H1 (cell line): ENCODE measurements at regions not wholly inside any gene's neighbourhood (a gene's known extent, or its start where the extent isn't known, plus 50 kb on each side); places are given as distances from the start of the nearest gene placed in this dataset.

Experiments
- CTCF ChIA-PET: fragments of 300-600 bp; sonication (Branson Sonifier 250); formaldehyde crosslinking; loops from one replicate; lab custom pipeline; 2021; ENCODE audit not compliant: partially characterized antibody; lab: Charles Lee
- POLR2A ChIA-PET: fragments of 300-600 bp; sonication (Branson Sonifier 250); formaldehyde crosslinking; loops from one replicate; lab custom pipeline; 2021; ENCODE audit warnings: inconsistent platforms; ENCODE audit not compliant: partially characterized antibody; lab: Charles Lee
- DNase-seq, 2 experiments: peaks; one replicate each; pipeline versions ENCODE4 v3.0.0 to v3.0.0-alpha.2; 2010 to 2022; ENCODE audit warnings: low spot score in 2 of 2, low read depth in 1 of 2, mixed read lengths in 1 of 2
- FAIRE-seq: peaks from 2 replicates; lab custom pipeline; 2011; peaks lifted over from hg19 to GRCh38; lab: Jason Lieb, UNC
- H2AFZ ChIP-seq: 2 replicates; pipeline ENCODE4 v1.8.1; 2012; ENCODE audit warnings: low read length, inconsistent platforms
- H2AK5ac ChIP-seq: 2 replicates; pipeline ENCODE4 v1.6.1; 2013; ENCODE audit warnings: low read depth, low read length
- H2BK120ac ChIP-seq: replicated peaks from 2 replicates; pipeline ENCODE3; 2013; ENCODE audit warnings: low read depth, low read length, inconsistent platforms
- H2BK12ac ChIP-seq: 2 replicates; pipeline ENCODE4 v1.6.1; 2013; ENCODE audit warnings: low read depth, low read length
- H2BK15ac ChIP-seq: 2 replicates; pipeline ENCODE4 v1.6.1; 2013; ENCODE audit warnings: low read length
- H2BK20ac ChIP-seq: 2 replicates; pipeline ENCODE4 v1.6.1; 2013; ENCODE audit warnings: low read length
- H2BK5ac ChIP-seq: 2 replicates; pipeline ENCODE4 v1.6.1; 2013; ENCODE audit warnings: low read depth, low read length
- H3K14ac ChIP-seq: 2 replicates; pipeline ENCODE4 v1.6.1; 2013; ENCODE audit warnings: inconsistent platforms; ENCODE audit not compliant: insufficient read length
- H3K18ac ChIP-seq: 2 replicates; pipeline ENCODE4 v1.6.1; 2013; ENCODE audit warnings: low read length; ENCODE audit errors: extremely low read depth
- H3K23ac ChIP-seq: 2 replicates; pipeline ENCODE4 v1.6.1; 2013; ENCODE audit warnings: inconsistent platforms; ENCODE audit not compliant: insufficient read length
- H3K23me2 ChIP-seq: 2 replicates; pipeline ENCODE4 v1.6.1; 2013; ENCODE audit warnings: low read depth, low read length
- H3K27ac ChIP-seq: 2 replicates; pipeline ENCODE4 v1.6.1; 2011; ENCODE audit warnings: low read depth, low read length, inconsistent platforms
- H3K27me3 ChIP-seq, 4 experiments: replicated peaks in 1 of 4; 1 replicate in 1 of 4; 2 replicates in 3 of 4; pipeline versions ENCODE4 v1.6.1 to v1.8.1; 2011 to 2013; ENCODE audit warnings: low read length in 3 of 4, mild to moderate bottlenecking in 3 of 4, inconsistent platforms in 2 of 4, mixed read lengths in 2 of 4, moderate library complexity in 1 of 4; ENCODE audit not compliant: control insufficient read depth in 3 of 4, insufficient read depth in 3 of 4; ENCODE audit errors: extremely low read depth in 1 of 4
- H3K36me3 ChIP-seq, 4 experiments: 2 replicates each; pipeline versions ENCODE4 v1.6.1 to v1.8.1; 2011 to 2013; ENCODE audit warnings: mild to moderate bottlenecking in 4 of 4, low read length in 3 of 4, moderate library complexity in 2 of 4, control low read depth in 1 of 4, inconsistent platforms in 1 of 4; ENCODE audit not compliant: insufficient read depth in 4 of 4, control insufficient read depth in 2 of 4
- H3K4ac ChIP-seq: replicated peaks from 2 replicates; pipeline ENCODE3; 2013; ENCODE audit warnings: low read length, low read depth, mixed read lengths, inconsistent platforms; ENCODE audit not compliant: insufficient read length
- H3K4me1 ChIP-seq, 4 experiments: replicated peaks in 1 of 4; 1 replicate in 1 of 4; 2 replicates in 3 of 4; pipeline versions ENCODE4 v1.6.1 to v1.8.1; 2011 to 2013; ENCODE audit warnings: low read length in 3 of 4, inconsistent platforms in 2 of 4, mixed read lengths in 1 of 4; ENCODE audit not compliant: insufficient read depth in 4 of 4, control insufficient read depth in 3 of 4
- H3K4me2 ChIP-seq, 2 experiments: 2 replicates each; pipeline versions ENCODE4 v1.6.1 to v1.8.1; 2011 to 2013; ENCODE audit warnings: low read depth in 2 of 2, low read length in 2 of 2, control low read depth in 1 of 2, inconsistent platforms in 1 of 2, mild to moderate bottlenecking in 1 of 2; ENCODE audit not compliant: insufficient read depth in 1 of 2
- H3K4me3 ChIP-seq, 4 experiments: fragments of 200-600, 300-600 bp in 1 of 4; sonication (generic), shearing (Covaris generic), sonication (Bioruptor Twin) in 1 of 4; 2 replicates each; pipeline versions ENCODE4 v1.5.1 to v1.8.1; 2011 to 2016; ENCODE audit warnings: low read length in 4 of 4, low read depth in 3 of 4, control low read depth in 2 of 4, inconsistent platforms in 2 of 4, mild to moderate bottlenecking in 2 of 4, mixed read lengths in 1 of 4, moderate library complexity in 1 of 4; ENCODE audit not compliant: insufficient read depth in 2 of 4; ENCODE audit errors: extremely low read depth in 1 of 4
- H3K56ac ChIP-seq: replicated peaks from 2 replicates; pipeline ENCODE3; 2013; ENCODE audit warnings: low read depth, mild to moderate bottlenecking, mixed read lengths, low read length, inconsistent platforms; ENCODE audit not compliant: insufficient read length
- H3K79me1 ChIP-seq: 2 replicates; pipeline ENCODE4 v1.6.1; 2013; ENCODE audit warnings: low read depth, low read length, control low read depth
- H3K79me2 ChIP-seq, 2 experiments: 2 replicates each; pipeline versions ENCODE4 v1.6.1 to v1.8.1; 2012 to 2013; ENCODE audit warnings: low read length in 2 of 2, mild to moderate bottlenecking in 2 of 2, inconsistent platforms in 1 of 2; ENCODE audit not compliant: insufficient read depth in 2 of 2, control insufficient read depth in 1 of 2
- H3K9ac ChIP-seq, 4 experiments: replicated peaks in 1 of 4; 1 replicate in 1 of 4; 2 replicates in 3 of 4; pipeline versions ENCODE4 v1.6.1 to v1.8.1; 2011 to 2013; ENCODE audit warnings: low read depth in 3 of 4, low read length in 3 of 4, control low read depth in 2 of 4, mild to moderate bottlenecking in 2 of 4, moderate library complexity in 2 of 4, inconsistent platforms in 1 of 4; ENCODE audit errors: extremely low read depth in 1 of 4
- H3K9me3 ChIP-seq, 2 experiments: 2 replicates each; pipeline versions ENCODE4 v1.6.1 to v1.8.1; 2012 to 2013; ENCODE audit warnings: mild to moderate bottlenecking in 2 of 2, moderate library complexity in 2 of 2, control low read depth in 1 of 2, inconsistent platforms in 1 of 2, low read depth in 1 of 2, low read length in 1 of 2, mixed read lengths in 1 of 2; ENCODE audit not compliant: insufficient read depth in 2 of 2
- H4K20me1 ChIP-seq, 2 experiments: replicated peaks in 1 of 2; 2 replicates each; pipeline versions ENCODE3 to v1.8.1; 2011 to 2013; ENCODE audit warnings: inconsistent platforms in 2 of 2, low read length in 2 of 2, mild to moderate bottlenecking in 1 of 2; ENCODE audit not compliant: insufficient read depth in 2 of 2, control insufficient read depth in 1 of 2
- H4K5ac ChIP-seq: 2 replicates; pipeline ENCODE4 v1.6.1; 2013; ENCODE audit warnings: low read length, low read depth, mixed read lengths, inconsistent platforms; ENCODE audit not compliant: insufficient read length
- H4K8ac ChIP-seq: 2 replicates; pipeline ENCODE4 v1.8.0; 2013; ENCODE audit warnings: mild to moderate bottlenecking, moderate library complexity, low read length, inconsistent platforms; ENCODE audit not compliant: insufficient read depth; ENCODE audit errors: extremely low read depth
- H4K91ac ChIP-seq: replicated peaks from 2 replicates; pipeline ENCODE3; 2013; ENCODE audit warnings: low read length, mixed read lengths, inconsistent platforms; ENCODE audit not compliant: insufficient read length
- CREB1 ChIP-seq: IDR thresholded peaks from 2 replicates; pipeline ENCODE4 v1.6.1; 2012; ENCODE audit warnings: inconsistent platforms
- HDAC2 ChIP-seq, 2 experiments: fragments of 300-600 bp in 1 of 2; sonication (generic) in 1 of 2; IDR thresholded peaks; 2 replicates each; pipeline ENCODE4 v1.6.1; 2011 to 2012; ENCODE audit warnings: low read depth in 2 of 2, low read length in 2 of 2, mild to moderate bottlenecking in 2 of 2, moderate library complexity in 2 of 2, borderline replicate concordance in 1 of 2, inconsistent platforms in 1 of 2
- JUN ChIP-seq: IDR thresholded peaks from 2 replicates; pipeline ENCODE4 v1.6.1; 2011; ENCODE audit warnings: low read depth, mild to moderate bottlenecking, improper control_type of control experiment, low read length
- RBBP5 ChIP-seq: IDR thresholded peaks from 2 replicates; pipeline ENCODE4 v1.7.1; 2012; ENCODE audit warnings: low read depth, mild to moderate bottlenecking, inconsistent platforms, low read length, moderate library complexity, borderline replicate concordance
- SIRT6 ChIP-seq: IDR thresholded peaks from one replicate; pipeline ENCODE4 v1.7.1; 2012; ENCODE audit warnings: low read length, inconsistent platforms
- TBP ChIP-seq: IDR thresholded peaks from 2 replicates; pipeline ENCODE4 v1.6.1; 2011; ENCODE audit warnings: low read depth, low read length, improper control_type of control experiment
- ZNF274 ChIP-seq: IDR thresholded peaks from 2 replicates; pipeline ENCODE4 v1.7.0; 2012; ENCODE audit warnings: low read length, borderline replicate concordance; ENCODE audit errors: extremely low read depth
- WGBS, 2 experiments: shearing (Covaris generic) in 1 of 2; methylation state at CpG; one replicate each; pipeline versions ENCODE4 v1.1.6 to v1.1.7; 2013 to 2015; ENCODE audit warnings: low lambda C conversion rate in 2 of 2, mixed read lengths in 2 of 2, inconsistent platforms in 1 of 2, low coverage in 1 of 2, missing lambda C conversion rate in 1 of 2; ENCODE audit not compliant: insufficient replicate concordance in 2 of 2, insufficient coverage in 1 of 2, insufficient read length in 1 of 2; ENCODE audit errors: extremely low coverage in 1 of 2, missing lambda C conversion rate in 1 of 2; 5-methylcytosine and 5-hydroxymethylcytosine counted together

DNA sequence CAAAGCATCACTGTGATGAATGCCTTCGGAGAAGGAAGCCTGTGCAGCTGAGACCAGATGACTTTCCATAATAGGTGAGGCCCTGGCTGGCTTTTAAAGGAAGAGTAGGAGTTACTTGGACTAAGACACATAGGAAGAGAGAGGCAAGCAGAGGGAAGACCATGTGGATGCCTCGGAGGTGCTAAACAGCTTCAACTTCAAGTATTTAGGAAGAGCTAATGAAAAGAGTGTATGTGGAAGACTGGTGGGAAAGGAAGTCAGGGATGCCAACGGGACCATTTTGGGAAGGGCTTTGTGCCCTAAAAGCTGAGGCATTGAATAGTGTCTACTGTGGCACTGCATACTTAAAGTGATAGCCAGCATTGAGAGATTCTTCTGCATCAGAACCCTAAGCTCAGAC, 69.3 kb upstream of the OPCML start:
- Histone ChIP-seq H4K8ac (no peak overlapping the region), H3K18ac (no peak overlapping the region), H2BK20ac (no peak overlapping the region), H3K27me3 (0 out of 7 replicates have a peak, but pooled peaks cover 0 to under 1% (median 0%) of the 10 kb centered on the region in 4 experiments), H3K4ac (no peak overlapping the region), H3K56ac (no peak overlapping the region), H3K79me1 (no peaks in the 10 kb centered on the region), H3K4me3 (no peak overlapping the region), H3K79me2 (no peaks in the 10 kb centered on the region), H3K9ac (no peak overlapping the region; a peak in 1 of 7 replicates), H3K4me2 (no peak overlapping the region), H4K5ac (no peak overlapping the region), H3K14ac (no peak overlapping the region), H3K23ac (no peak overlapping the region), H2BK12ac (no peak overlapping the region), H2AFZ (no peak overlapping the region), H3K9me3 (no peaks in the 10 kb centered on the region), H2BK15ac (no peak overlapping the region), H4K91ac (no peak overlapping the region), H3K4me1 (peaks cover 1 to 10% (median 5%) of the 10 kb centered on the region in 4 experiments; a peak in 5 of 7 replicates), H3K36me3 (no peaks in the 10 kb centered on the region), H2AK5ac (no peak overlapping the region), H3K27ac (no peak overlapping the region), H4K20me1 (no peaks in the 10 kb centered on the region), H3K23me2 (no peaks in the 10 kb centered on the region), H2BK120ac (no peak overlapping the region), H2BK5ac (no peak overlapping the region)
- ChIA-PET POLR2A (no interaction called here), CTCF (interaction anchor here (1.5 to 2.3 kb wide), 3 partner anchors 18 to 220 kb away, joined by 4 to 13 read pairs (median 6); no protein-coding TSS in a partner anchor)
- 94% methylated on average over 3 of the region's 3 CpGs; no CpG with 5 or more reads in 1 of the 2 experiments for WGBS, 2 experiments
- DNase-seq: no peak
- FAIRE-seq: no peak
- TF ChIP-seq RBBP5 (no peak), HDAC2 (IDR thresholded peaks at IDR 0.05; ENCODE audit: borderline replicate concordance in 1 of 2, low read depth in 2 of 2, low read length in 2 of 2) (no peak), CREB1 (no peak), JUN (no peak), SIRT6 (no peak), ZNF274 (no peak), TBP (no peak)
